GM23248 (cell line): ENCODE measurements at regions not wholly inside any gene's neighbourhood (a gene's known extent, or its start where the extent isn't known, plus 50 kb on each side); places are given as distances from the start of the nearest gene placed in this dataset.

Experiments
- EZH2 ChIP-seq: fragments of 200-600 bp; sonication (generic); IDR thresholded peaks from 2 replicates; pipeline ENCODE4 v1.6.1; 2018; ENCODE audit warnings: antibody characterized with exemption, mild to moderate bottlenecking; ENCODE audit not compliant: insufficient read depth, poor library complexity, severe bottlenecking
- EZH2phosphoT487 ChIP-seq: fragments of 200-600 bp; sonication (generic); IDR thresholded peaks from 2 replicates; pipeline ENCODE4 v1.6.1; 2018; ENCODE audit warnings: antibody characterized with exemption, moderate library complexity, mild to moderate bottlenecking, low read depth; ENCODE audit not compliant: insufficient read depth

- TF ChIP-seq EZH2 (no peak), EZH2phosphoT487 (no peak)
These were observed 252.1 kb downstream of the LRATD1 start for GRCh38 chr2:14884651-14885050.
